ENCODE measurements at regions not wholly inside any gene's neighbourhood (a gene's known extent, or its start where the extent isn't known, plus 50 kb on each side); places are given as distances from the start of the nearest gene placed in this dataset.
"Not testable (repeated sequence)": the region's sequence is repeated elsewhere in the genome, so short reads cannot be mapped to it uniquely, and the experiment has no call there.

DNA sequence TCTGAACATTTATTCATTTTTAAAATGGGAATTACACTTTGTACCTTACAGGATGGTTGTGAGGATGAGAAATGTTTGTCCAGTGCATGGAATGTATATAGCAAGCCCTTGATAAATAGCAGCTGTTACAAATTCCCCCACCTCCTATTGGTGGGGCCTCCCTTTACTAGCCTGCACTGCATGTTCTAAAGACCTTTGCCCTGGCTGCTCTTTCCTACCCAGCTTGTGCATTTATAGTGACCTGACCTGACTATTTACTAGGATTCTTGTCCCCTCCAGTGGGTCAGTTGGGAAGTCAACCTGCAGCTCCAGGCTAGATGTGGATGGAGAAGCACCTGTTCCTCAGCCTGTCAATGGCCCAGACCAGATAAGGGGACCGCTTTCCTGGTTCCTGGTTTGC lies 180.3 kb downstream of the HIPK3 start:
- ATAC-seq, result no peak
- no peaks in the 10 kb centered on the region for H3K4me1 Mint-ChIP-seq (ENCODE audit: low read depth)
- H3K9me3 Mint-ChIP-seq, result peaks cover 16% of the 10 kb centered on the region
- H3K4me3 Mint-ChIP-seq, result no peak overlapping the region
- H3K36me3 Mint-ChIP-seq (ENCODE audit: insufficient read depth), result no peaks in the 10 kb centered on the region
- no peaks in the 10 kb centered on the region for H3K27me3 Mint-ChIP-seq (ENCODE audit: low read depth)
- DNase-seq, result no peak

DNA sequence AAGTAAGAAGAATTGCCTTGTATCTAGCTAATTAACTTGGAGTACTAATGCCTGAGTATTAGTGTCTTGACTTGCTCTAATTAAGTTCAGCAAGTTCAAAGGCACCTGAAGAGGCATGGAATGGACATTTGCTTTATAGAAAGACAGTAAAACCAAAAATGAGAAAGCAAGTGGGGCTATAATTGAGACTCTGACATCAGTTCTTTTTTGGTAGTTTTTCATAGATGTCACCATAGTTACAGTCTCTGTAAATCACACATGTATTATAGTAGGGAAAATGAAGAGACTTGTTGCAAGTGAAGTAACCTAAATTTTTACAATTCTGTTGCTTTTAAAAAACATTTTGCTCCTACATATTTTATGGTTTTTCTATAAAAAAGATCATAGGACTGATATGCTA lies 178.0 kb downstream of the HIPK3 start:
- Mint-ChIP-seq H3K9me3 (peaks cover 14% of the 10 kb centered on the region), H3K36me3 (ENCODE audit: insufficient read depth) (no peaks in the 10 kb centered on the region), H3K4me3 (no peak overlapping the region), H3K27me3 (ENCODE audit: low read depth) (peaks cover 7% of the 10 kb centered on the region), H3K4me1 (ENCODE audit: low read depth) (no peaks in the 10 kb centered on the region)
- no peak for ATAC-seq
- no peak for DNase-seq

DNA sequence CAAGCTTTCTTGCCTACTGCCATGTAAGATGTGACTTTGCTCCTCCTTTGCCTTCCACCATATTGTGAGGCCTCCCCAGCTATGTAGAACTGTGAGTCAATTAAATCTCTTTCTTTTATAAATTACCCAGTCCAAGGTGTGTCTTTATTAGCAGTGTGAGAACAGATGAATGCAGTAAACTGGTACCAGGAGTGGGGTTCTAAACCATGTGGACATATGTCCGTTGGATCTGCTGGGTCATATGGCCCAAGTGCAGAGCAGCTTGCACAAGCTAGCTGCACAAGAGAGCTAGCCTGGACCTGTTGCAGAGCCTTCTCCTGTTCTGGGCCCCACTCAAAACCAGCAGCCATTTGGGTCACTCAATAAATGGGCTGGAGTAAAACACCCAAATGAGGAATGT lies 177.1 kb downstream of the HIPK3 start:
- peaks cover 12% of the 10 kb centered on the region for H3K27me3 Mint-ChIP-seq (ENCODE audit: low read depth)
- no peak for ATAC-seq
- no peaks in the 10 kb centered on the region for H3K4me1 Mint-ChIP-seq (ENCODE audit: low read depth)
- DNase-seq, result no peak
- peaks cover 19% of the 10 kb centered on the region for H3K9me3 Mint-ChIP-seq
- H3K36me3 Mint-ChIP-seq (ENCODE audit: insufficient read depth), result no peaks in the 10 kb centered on the region
- H3K4me3 Mint-ChIP-seq, result no peak overlapping the region

DNA sequence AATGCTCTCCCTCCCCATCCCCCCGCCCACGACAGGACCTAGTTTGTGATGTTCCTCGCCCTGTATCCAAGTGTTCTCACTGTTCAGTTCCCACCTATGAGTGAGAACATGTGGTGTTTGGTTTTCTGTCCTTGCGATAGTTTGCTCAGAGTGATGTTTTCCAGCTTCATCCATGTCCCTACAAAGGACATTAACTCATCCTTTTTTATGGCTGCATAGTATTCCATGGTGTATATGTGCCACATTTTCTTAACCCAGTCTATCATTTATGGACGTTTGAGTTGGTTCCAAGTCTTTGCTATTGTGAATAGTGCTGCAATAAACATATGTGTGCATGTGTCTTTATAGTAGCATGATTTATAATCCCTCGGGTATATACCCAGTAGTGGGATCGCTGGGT lies 171.3 kb downstream of the HIPK3 start:
- H3K27me3 Mint-ChIP-seq (ENCODE audit: low read depth), result peaks cover 23% of the 10 kb centered on the region
- not testable (repeated sequence) for DNase-seq; H3K4me1 Mint-ChIP-seq (ENCODE audit: low read depth); ATAC-seq; H3K36me3 Mint-ChIP-seq (ENCODE audit: insufficient read depth); H3K9me3 Mint-ChIP-seq; H3K4me3 Mint-ChIP-seq

DNA sequence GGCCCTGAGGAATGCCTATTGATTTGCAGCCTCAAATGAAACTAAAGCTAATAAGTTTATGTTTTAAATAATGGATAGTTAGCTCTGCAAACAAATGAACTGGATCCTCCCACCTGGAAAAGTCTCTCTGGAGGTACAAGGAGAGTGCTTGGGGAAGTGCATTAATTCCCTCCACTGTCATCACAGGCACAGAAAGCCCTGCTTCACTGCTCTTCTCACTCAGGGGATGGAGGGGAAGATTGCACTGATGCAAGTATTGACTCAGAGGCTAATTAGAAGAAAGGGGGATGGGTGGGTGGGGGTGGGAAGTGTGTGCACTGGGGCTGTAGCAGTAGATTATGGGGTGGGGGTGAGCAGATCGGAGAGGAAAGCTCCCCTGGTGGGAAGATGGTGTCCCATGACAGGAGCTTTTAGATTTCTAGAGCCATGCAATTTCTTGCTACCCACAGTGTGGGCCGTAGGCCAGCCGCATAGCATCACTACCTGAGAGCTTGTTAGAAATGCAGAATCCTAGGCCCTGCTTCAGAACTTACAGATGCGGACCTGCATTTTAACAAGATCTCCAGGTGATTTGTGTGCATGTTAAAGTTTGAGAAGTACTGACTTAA lies 163.9 kb downstream of the HIPK3 start:
- Mint-ChIP-seq H3K9me3 (no peaks in the 10 kb centered on the region), H3K4me1 (ENCODE audit: low read depth) (no peaks in the 10 kb centered on the region), H3K27me3 (ENCODE audit: low read depth) (peaks cover 25% of the 10 kb centered on the region), H3K36me3 (ENCODE audit: insufficient read depth) (no peaks in the 10 kb centered on the region), H3K4me3 (no peak overlapping the region)
- no peak for DNase-seq
- ATAC-seq, result no peak

DNA sequence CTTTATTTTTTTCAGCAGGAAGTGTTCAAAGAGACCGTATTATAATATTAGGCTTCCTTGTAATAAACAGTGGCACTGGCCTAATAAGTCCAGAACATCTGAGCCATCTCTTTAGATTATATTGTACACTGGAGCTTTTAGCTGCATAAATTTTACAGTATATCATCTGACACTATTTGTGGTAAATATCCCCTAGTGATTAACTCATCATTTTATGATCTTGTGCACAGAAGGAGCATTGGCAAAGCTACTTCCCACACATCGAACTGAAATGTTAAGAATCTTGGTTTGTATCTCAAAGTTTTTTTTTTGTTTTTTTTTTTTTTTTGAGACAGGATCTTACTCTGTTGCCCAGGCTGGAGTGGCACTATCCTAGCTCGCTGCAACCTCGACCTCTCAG lies 162.7 kb downstream of the HIPK3 start:
- Mint-ChIP-seq H3K36me3 (ENCODE audit: insufficient read depth) (no peaks in the 10 kb centered on the region), H3K9me3 (no peaks in the 10 kb centered on the region), H3K4me1 (ENCODE audit: low read depth) (no peaks in the 10 kb centered on the region), H3K4me3 (no peak overlapping the region), H3K27me3 (ENCODE audit: low read depth) (peaks cover 25% of the 10 kb centered on the region)
- ATAC-seq (no peak), DNase-seq (no peak)

DNA sequence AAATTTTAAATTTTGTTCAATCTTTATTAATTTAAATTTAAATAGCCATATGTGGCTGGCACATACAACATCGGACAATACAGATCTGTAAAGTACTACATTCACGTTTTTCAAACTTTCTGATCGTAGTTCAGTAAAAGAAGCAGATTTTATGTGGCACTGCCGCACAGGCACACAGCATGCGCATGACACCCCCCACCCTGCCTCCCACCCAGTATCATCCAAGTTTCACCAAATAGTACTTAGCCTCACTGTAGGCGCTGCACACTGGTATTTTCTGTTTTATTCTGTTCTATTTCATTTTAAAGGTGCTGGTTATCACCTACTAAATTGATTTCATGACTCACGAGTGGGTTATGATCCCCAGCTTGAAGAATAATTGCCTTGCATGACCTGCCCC lies 159.9 kb downstream of the HIPK3 start:
- ATAC-seq (no peak), DNase-seq (no peak)
- peaks cover 21% of the 10 kb centered on the region for H3K27me3 Mint-ChIP-seq (ENCODE audit: low read depth)
- H3K4me3 Mint-ChIP-seq, result no peak overlapping the region
- H3K9me3 Mint-ChIP-seq, result no peaks in the 10 kb centered on the region
- no peaks in the 10 kb centered on the region for H3K36me3 Mint-ChIP-seq (ENCODE audit: insufficient read depth)
- no peaks in the 10 kb centered on the region for H3K4me1 Mint-ChIP-seq (ENCODE audit: low read depth)

DNA sequence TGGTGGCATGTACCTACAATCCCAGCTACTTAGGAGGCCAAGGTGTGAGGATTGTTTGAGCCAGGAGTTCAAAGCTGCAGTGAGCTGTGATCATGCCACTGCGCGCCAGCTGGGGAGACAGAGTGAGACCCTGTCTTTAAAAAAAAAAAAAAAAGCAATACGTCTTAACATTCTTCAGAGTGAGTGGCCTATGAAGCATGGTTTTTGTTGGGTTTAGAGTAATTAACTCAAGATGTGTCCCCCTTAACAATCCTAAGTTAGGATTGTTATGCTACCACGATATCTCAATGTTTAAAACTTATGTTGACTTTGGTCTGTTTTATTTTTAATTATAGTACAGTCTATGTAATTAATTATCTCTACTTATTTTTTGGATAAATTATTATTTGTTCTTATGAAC lies 156.1 kb downstream of the HIPK3 start:
- no peaks in the 10 kb centered on the region for H3K9me3 Mint-ChIP-seq
- H3K27me3 Mint-ChIP-seq (ENCODE audit: low read depth), result peaks cover 18% of the 10 kb centered on the region
- DNase-seq, result no peak
- H3K36me3 Mint-ChIP-seq (ENCODE audit: insufficient read depth), result no peaks in the 10 kb centered on the region
- no peaks in the 10 kb centered on the region for H3K4me1 Mint-ChIP-seq (ENCODE audit: low read depth)
- no peak overlapping the region for H3K4me3 Mint-ChIP-seq
- ATAC-seq, result no peak

DNA sequence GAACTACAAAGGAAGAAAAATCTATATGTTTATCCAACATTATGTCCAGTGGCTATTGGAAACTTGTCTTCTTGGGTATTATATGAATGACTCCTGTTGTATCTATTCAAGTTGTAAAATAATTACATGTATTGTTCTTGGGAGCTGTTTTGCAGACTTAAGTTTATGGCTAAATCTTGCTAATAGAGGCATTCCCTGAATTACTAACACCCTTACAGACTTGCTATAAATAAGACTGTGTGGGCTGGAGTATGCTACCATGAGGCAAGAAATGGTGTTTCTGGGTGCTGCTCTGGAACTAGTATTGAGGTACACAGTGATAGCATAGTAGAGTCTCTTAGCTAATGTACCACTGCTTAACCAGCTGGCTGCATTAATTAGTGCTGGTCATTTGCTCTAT lies 155.1 kb downstream of the HIPK3 start:
- Mint-ChIP-seq H3K36me3 (ENCODE audit: insufficient read depth) (no peaks in the 10 kb centered on the region), H3K4me1 (ENCODE audit: low read depth) (no peaks in the 10 kb centered on the region), H3K9me3 (no peaks in the 10 kb centered on the region), H3K27me3 (ENCODE audit: low read depth) (peaks cover 13% of the 10 kb centered on the region), H3K4me3 (no peak overlapping the region)
- no peak for ATAC-seq
- no peak for DNase-seq

DNA sequence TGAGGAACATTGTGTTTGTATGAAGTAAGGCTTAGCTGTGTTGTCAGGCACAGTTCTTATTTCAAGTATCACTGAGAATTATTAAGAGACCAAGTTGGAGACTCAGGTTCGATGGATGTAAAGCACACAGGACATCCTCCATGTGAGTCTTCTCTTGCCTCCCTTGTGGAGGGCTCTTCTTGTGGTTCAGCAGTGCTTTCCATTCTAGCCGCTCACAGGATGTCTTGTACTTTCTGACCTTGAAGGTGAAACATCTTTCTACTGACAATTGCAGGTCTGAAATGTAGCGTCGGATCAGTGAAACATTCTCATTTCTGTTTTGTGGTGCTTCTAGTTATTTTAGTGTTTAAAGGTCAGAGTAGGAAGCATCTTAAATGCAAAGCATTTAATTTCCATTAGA lies 154.6 kb downstream of the HIPK3 start:
- Mint-ChIP-seq H3K4me3 (no peak overlapping the region), H3K36me3 (ENCODE audit: insufficient read depth) (no peaks in the 10 kb centered on the region), H3K4me1 (ENCODE audit: low read depth) (no peaks in the 10 kb centered on the region), H3K27me3 (ENCODE audit: low read depth) (peaks cover 12% of the 10 kb centered on the region), H3K9me3 (no peaks in the 10 kb centered on the region)
- DNase-seq, result no peak
- ATAC-seq, result no peak

DNA sequence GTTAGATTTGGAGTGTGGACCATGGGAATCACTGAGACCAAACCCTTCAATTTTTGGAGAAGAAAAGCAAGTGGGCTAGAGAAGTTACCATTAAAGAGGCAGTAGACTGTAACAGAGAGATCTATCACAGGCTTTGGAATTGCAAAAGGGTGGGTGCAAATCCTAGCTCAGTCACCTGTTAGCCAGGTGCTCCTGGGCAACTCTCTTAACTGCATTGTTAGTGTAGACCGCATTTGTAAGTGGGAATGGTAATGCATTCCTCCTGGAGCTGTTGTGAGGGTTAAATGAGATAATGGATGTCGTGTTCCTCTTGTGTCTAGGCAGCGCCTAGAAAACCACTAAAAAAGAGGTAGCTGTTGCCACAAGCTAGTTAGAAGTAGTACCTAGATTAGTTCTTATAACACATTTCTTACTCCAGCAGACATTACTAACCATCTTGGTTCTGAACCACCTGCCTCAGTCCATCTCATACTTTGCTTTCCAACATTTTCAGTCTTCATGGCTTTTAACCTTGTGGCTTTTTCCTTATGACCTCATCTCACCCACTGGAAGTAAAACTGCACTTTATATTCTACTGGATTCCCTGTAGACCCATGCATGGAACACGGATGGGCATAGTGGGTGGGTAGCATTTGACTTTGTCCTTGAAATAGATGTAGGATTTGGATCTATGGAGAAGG lies 153.0 kb downstream of the HIPK3 start:
- no peak for ATAC-seq
- no peaks in the 10 kb centered on the region for H3K9me3 Mint-ChIP-seq
- H3K36me3 Mint-ChIP-seq (ENCODE audit: insufficient read depth), result no peaks in the 10 kb centered on the region
- no peaks in the 10 kb centered on the region for H3K4me1 Mint-ChIP-seq (ENCODE audit: low read depth)
- H3K4me3 Mint-ChIP-seq, result no peak overlapping the region
- H3K27me3 Mint-ChIP-seq (ENCODE audit: low read depth), result peaks cover 10% of the 10 kb centered on the region
- DNase-seq, result no peak
